GM06990 (cell line): ENCODE measurements at regions not wholly inside any gene's neighbourhood (a gene's known extent, or its start where the extent isn't known, plus 50 kb on each side); places are given as distances from the start of the nearest gene placed in this dataset.

Source experiments
- DNase-seq: peaks from one replicate; pipeline ENCODE4 v3.0.0-alpha.2; 2011; ENCODE audit not compliant: insufficient read length; ENCODE audit errors: extremely low read depth
- H3K27me3 ChIP-seq: replicated peaks from 2 replicates; pipeline ENCODE4 v1.6.0; 2011; ENCODE audit warnings: low read length; ENCODE audit not compliant: control insufficient read depth, insufficient read depth
- H3K36me3 ChIP-seq: 2 replicates; pipeline ENCODE4 v1.5.1; 2011; ENCODE audit warnings: low read length; ENCODE audit not compliant: control insufficient read depth, insufficient read depth
- H3K4me3 ChIP-seq: replicated peaks from 2 replicates; pipeline ENCODE4 v1.5.1; 2011; ENCODE audit warnings: low read depth, mild to moderate bottlenecking, control low read depth, low read length
- CTCF ChIP-seq: IDR thresholded peaks from 2 replicates; pipeline ENCODE4 v1.5.1; 2011; ENCODE audit warnings: low read length, control low read depth, mild to moderate bottlenecking, inconsistent platforms; ENCODE audit not compliant: insufficient read depth, poor library complexity, severe bottlenecking

GRCh38 chr4:123823244-123823643, 426.6 kb downstream of the SPRY1 start:
- H3K4me3 ChIP-seq, result no peak overlapping the region
- no peaks in the 10 kb centered on the region for H3K27me3 ChIP-seq
- TF ChIP-seq CTCF, result no peak
- H3K36me3 ChIP-seq, result no peaks in the 10 kb centered on the region
- DNase-seq, result no peak

- no peaks in the 10 kb centered on the region for H3K27me3 ChIP-seq
- H3K4me3 ChIP-seq, result no peak overlapping the region
- no peaks in the 10 kb centered on the region for H3K36me3 ChIP-seq
- no peak for TF ChIP-seq CTCF
- no peak for DNase-seq
Measured at GRCh38 chr4:123824524-123824923, 427.9 kb downstream of the SPRY1 start.

GRCh38 chr4:123825596-123826291, 429.1 kb downstream of the SPRY1 start:
- H3K27me3 ChIP-seq, result no peaks in the 10 kb centered on the region
- no peak for DNase-seq
- H3K36me3 ChIP-seq, result no peaks in the 10 kb centered on the region
- TF ChIP-seq CTCF, result no peak
- H3K4me3 ChIP-seq, result no peak overlapping the region

- no peaks in the 10 kb centered on the region for H3K27me3 ChIP-seq
- no peak for TF ChIP-seq CTCF
- no peak for DNase-seq
- H3K4me3 ChIP-seq, result no peak overlapping the region
- no peaks in the 10 kb centered on the region for H3K36me3 ChIP-seq
Measured at GRCh38 chr4:123826896-123827295, 430.3 kb downstream of the SPRY1 start.

- H3K36me3 ChIP-seq, result no peaks in the 10 kb centered on the region
- no peaks in the 10 kb centered on the region; the same call in 1 of the 2 replicates for H3K27me3 ChIP-seq
- no peak overlapping the region for H3K4me3 ChIP-seq
- TF ChIP-seq CTCF, result no peak
- no peak for DNase-seq
Measured at GRCh38 chr4:123827511-123827910, 430.9 kb downstream of the SPRY1 start.

GRCh38 chr4:123830930-123831329, 434.3 kb downstream of the SPRY1 start:
- no peaks in the 10 kb centered on the region for H3K36me3 ChIP-seq
- no peak overlapping the region for H3K4me3 ChIP-seq
- no peak for DNase-seq
- no peaks in the 10 kb centered on the region; the same call in 1 of the 2 replicates for H3K27me3 ChIP-seq
- TF ChIP-seq CTCF, result no peak
